BLaER1 treated with 17β-estradiol and CSF1 and Interleukin-3, amounts not matched to agents 10 nM and 100 nM (cell line): ENCODE measurements at regions not wholly inside any gene's neighbourhood (a gene's known extent, or its start where the extent isn't known, plus 50 kb on each side); places are given as distances from the start of the nearest gene placed in this dataset.
"Not testable (repeated sequence)": the region's sequence is repeated elsewhere in the genome, so short reads cannot be mapped to it uniquely, and the experiment has no call there.

Experiments
- H3K27ac ChIP-seq, 11 experiments: shearing (Covaris generic); formaldehyde crosslinking; 2 replicates each; pipeline ENCODE4 v1.8.1; 2022
- H3K27me3 ChIP-seq, 11 experiments: shearing (Covaris generic); formaldehyde crosslinking; 2 replicates each; pipeline ENCODE4 v1.8.1; 2022
- H3K36me3 ChIP-seq, 11 experiments: shearing (Covaris generic); formaldehyde crosslinking; 2 replicates each; pipeline ENCODE4 v1.8.1; 2022
- H3K4me1 ChIP-seq, 10 experiments: shearing (Covaris generic); formaldehyde crosslinking; 2 replicates each; pipeline ENCODE4 v1.8.1; 2022
- H3K4me2 ChIP-seq, 11 experiments: shearing (Covaris generic); formaldehyde crosslinking; 2 replicates each; pipeline ENCODE4 v1.8.1; 2022
- H3K4me3 ChIP-seq, 10 experiments: shearing (Covaris generic); formaldehyde crosslinking; 2 replicates each; pipeline ENCODE4 v1.8.1; 2022
- H3K9ac ChIP-seq, 11 experiments: shearing (Covaris generic); formaldehyde crosslinking; 2 replicates each; pipeline ENCODE4 v1.8.1; 2022
- H3K9me3 ChIP-seq, 11 experiments: shearing (Covaris generic); formaldehyde crosslinking; replicated peaks in 1 of 11; 2 replicates each; pipeline ENCODE4 v1.8.1; 2022
- H4K20me1 ChIP-seq, 11 experiments: shearing (Covaris generic); formaldehyde crosslinking; 2 replicates each; pipeline ENCODE4 v1.8.1; 2022
- Cebpa-rat ChIP-seq, 11 experiments: shearing (Covaris generic); IDR thresholded peaks; 2 replicates each; pipeline ENCODE4 v1.8.1; 2022

GRCh38 chr10:95137990-95138625 lies 55.9 kb upstream of the ACSM6 start:
- peaks cover 0 to 13% (median 9%) of the 10 kb centered on the region in 11 experiments; a peak in 10 of 22 replicates for H3K9me3 ChIP-seq
- H3K27ac ChIP-seq, H3K9ac ChIP-seq, H3K4me3 ChIP-seq, H3K27me3 ChIP-seq, H3K4me1 ChIP-seq, H4K20me1 ChIP-seq, H3K4me2 ChIP-seq, H3K36me3 ChIP-seq: not testable (repeated sequence)

DNA sequence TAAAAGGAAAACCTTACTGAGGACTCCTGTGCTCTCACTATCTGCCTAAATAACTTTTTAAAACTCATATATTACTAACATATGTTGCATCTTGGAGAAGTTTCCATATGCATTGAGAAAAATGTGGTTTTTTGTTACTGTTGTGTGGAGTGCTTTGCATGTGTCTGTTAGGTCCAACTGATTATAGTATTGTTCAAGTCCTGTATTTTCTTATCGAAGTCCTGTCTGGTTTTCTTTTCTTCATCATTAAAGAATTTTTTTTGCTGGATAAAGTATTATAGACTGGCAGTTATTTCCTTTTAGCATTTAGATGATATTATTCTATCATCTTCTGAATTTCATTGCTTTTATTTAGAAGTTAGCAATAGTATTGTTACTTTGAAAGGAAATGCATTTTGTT lies 59.5 kb upstream of the ACSM6 start:
- no peaks in the 10 kb centered on the region for H3K36me3 ChIP-seq

GRCh38 chr10:95133997-95134396 lies 60.0 kb upstream of the ACSM6 start:
- Histone ChIP-seq H3K9ac (no peak overlapping the region), H3K9me3 (peaks cover 12 to 26% (median 21%) of the 10 kb centered on the region in 11 experiments), H3K4me2 (no peak overlapping the region), H3K36me3 (no peaks in the 10 kb centered on the region), H3K4me1 (no peaks in the 10 kb centered on the region), H3K27ac (no peak overlapping the region), H4K20me1 (no peaks in the 10 kb centered on the region), H3K27me3 (no peaks in the 10 kb centered on the region), H3K4me3 (no peak overlapping the region)
- TF ChIP-seq Cebpa-rat (IDR thresholded peaks at IDR 0.05): no peak

More for the DNA sequence above, 59.5 kb upstream of the ACSM6 start:
- Histone ChIP-seq H3K9ac (no peak overlapping the region), H3K4me2 (no peak overlapping the region), H4K20me1 (no peaks in the 10 kb centered on the region), H3K9me3 (peaks cover 11 to 26% (median 16%) of the 10 kb centered on the region in 11 experiments), H3K4me3 (no peak overlapping the region), H3K27ac (no peak overlapping the region), H3K27me3 (no peaks in the 10 kb centered on the region), H3K4me1 (no peaks in the 10 kb centered on the region)
- TF ChIP-seq Cebpa-rat (IDR thresholded peaks at IDR 0.05): no peak

DNA sequence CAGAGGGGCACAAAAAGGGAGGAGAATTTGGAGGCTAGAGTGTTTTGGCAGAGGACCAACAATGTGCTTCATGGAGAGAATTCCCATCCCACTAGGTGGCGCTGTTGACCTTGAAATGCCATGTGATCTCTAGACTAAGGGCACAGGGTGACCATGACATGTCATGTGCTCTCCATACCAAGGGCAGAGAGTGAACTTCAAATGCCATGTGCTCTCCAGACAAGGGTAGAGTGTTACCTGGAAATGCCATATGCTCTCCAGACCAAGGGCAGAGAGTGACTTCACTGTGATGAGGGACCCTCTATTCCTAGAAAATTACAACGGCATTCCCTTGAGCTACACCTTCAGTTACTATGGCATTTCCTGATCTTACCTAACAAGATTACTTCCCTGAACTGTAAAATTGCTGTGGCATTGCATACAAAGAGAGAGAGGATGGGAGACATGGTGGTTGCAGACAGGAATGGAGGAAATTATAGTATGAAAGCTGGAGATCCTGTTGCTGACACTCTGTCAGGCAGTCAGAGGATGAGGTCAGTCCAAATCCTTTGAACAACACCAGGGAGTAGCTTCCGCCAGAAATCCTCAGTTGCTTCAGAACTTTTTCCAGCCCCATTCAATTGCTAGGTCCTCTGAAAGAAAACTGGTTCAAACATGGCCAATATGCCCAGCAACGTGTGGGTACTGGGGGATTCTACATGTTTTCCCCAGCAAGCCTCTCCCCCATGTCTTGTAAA lies 60.9 kb upstream of the ACSM6 start:
- H4K20me1 ChIP-seq: no peaks in the 10 kb centered on the region
- H3K27ac ChIP-seq: no peak overlapping the region
- H3K27me3 ChIP-seq: no peaks in the 10 kb centered on the region
- H3K9me3 ChIP-seq: peaks cover 12 to 26% (median 21%) of the 10 kb centered on the region in 11 experiments
- no peak overlapping the region for H3K4me2 ChIP-seq
- H3K4me1 ChIP-seq: no peaks in the 10 kb centered on the region
- TF ChIP-seq Cebpa-rat (IDR thresholded peaks at IDR 0.05): no peak
- H3K36me3 ChIP-seq: no peaks in the 10 kb centered on the region
- H3K4me3 ChIP-seq: no peak overlapping the region
- no peak overlapping the region for H3K9ac ChIP-seq

DNA sequence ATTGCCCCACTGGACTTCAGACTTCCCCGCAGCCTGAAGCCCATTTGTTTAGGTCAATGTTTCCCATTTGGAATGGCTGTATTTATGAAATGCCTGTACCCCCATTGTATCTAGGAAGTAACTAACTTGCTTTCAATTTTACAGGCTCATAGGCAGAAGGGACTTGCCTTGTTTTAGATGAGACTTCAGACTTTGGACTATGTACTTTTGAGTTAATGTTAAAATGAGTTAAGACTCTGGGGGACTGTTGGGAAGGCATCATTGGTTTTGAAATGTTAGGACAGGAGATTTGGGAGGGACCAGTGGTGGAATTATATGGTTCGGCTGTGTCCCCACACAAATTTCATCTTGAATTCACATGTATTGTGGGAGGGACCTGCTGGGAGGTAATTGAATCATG lies 61.1 kb upstream of the CYP2C8 start:
- H3K4me1 ChIP-seq, H3K36me3 ChIP-seq, H3K27ac ChIP-seq, H4K20me1 ChIP-seq, H3K4me3 ChIP-seq, H3K27me3 ChIP-seq, H3K9ac ChIP-seq, H3K4me2 ChIP-seq: not testable (repeated sequence)
- H3K9me3 ChIP-seq: peaks cover 12 to 25% (median 21%) of the 10 kb centered on the region in 11 experiments

DNA sequence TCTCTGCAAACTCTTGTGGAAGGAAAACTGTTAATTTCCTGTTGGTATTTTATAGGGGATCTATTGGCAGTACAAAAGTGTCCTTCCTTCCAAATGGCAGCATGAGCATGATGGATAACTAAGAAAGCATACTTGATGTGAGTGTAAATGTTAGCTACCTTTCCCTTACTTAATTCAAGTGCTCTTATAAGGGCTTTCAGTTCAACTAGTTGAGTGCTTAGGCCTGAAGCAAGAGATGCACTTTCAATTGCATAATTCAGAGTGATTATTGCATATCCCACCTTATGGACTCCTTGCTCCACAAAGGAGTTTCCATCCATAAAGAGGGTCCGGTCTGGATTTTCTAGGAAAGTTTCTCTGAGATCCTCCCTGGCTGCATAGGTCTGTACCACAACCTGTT lies 56.3 kb upstream of the CYP2C8 start:
- peaks cover 11 to 34% (median 23%) of the 10 kb centered on the region in 11 experiments for H3K9me3 ChIP-seq
- no peaks in the 10 kb centered on the region for H3K36me3 ChIP-seq
- H3K27ac ChIP-seq: no peak overlapping the region
- H3K4me3 ChIP-seq: no peak overlapping the region
- H4K20me1 ChIP-seq: no peaks in the 10 kb centered on the region
- TF ChIP-seq Cebpa-rat (IDR thresholded peaks at IDR 0.05): no peak
- no peak overlapping the region for H3K9ac ChIP-seq
- H3K4me1 ChIP-seq: peaks cover 0 to 7% (median 0%) of the 10 kb centered on the region in 10 experiments; a peak in 1 of 20 replicates
- no peak overlapping the region for H3K4me2 ChIP-seq
- no peaks in the 10 kb centered on the region for H3K27me3 ChIP-seq

GRCh38 chr10:95122736-95123135 lies 53.4 kb upstream of the CYP2C8 start:
- H3K4me2 ChIP-seq: peak overlapping the region in 1 of 11 experiments; percentile 14; a peak in 1 of 22 replicates
- H4K20me1 ChIP-seq: no peaks in the 10 kb centered on the region
- no peak for TF ChIP-seq Cebpa-rat (IDR thresholded peaks at IDR 0.05)
- H3K9ac ChIP-seq: no peak overlapping the region
- H3K27ac ChIP-seq: no peak overlapping the region; a peak in 1 of 22 replicates
- no peak overlapping the region for H3K4me3 ChIP-seq
- H3K27me3 ChIP-seq: no peaks in the 10 kb centered on the region
- H3K36me3 ChIP-seq: no peaks in the 10 kb centered on the region
- H3K9me3 ChIP-seq: peaks cover 18 to 40% (median 30%) of the 10 kb centered on the region in 11 experiments; a peak in 20 of 22 replicates
- peaks cover 0 to 7% (median 0%) of the 10 kb centered on the region in 10 experiments; a peak in 1 of 20 replicates for H3K4me1 ChIP-seq

DNA sequence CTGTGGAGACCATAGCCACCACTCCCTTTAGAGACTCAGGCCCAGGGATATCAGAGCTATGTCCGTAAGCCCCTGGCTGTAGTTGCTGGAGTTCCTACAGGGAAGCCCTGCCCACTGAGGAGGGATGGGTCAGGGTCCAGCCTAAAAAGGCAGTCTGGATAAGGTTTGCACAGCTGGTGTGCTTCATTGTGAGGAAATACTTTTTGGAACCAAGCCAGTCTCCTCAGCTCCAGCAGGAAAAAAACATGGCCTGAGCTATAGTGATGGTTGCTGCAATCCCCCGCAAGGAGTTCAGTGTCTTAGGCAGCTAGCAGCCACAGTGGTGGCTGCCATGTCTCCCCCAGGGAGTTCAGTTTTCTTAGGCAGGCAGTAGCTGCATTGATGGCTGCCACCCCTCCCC lies 52.6 kb upstream of the CYP2C8 start:
- peak overlapping the region in 2 of 11 experiments; percentile 6 to 7; a peak in 1 of 22 replicates for H3K27ac ChIP-seq
- H3K4me1 ChIP-seq: peaks cover 0 to 7% (median 0%) of the 10 kb centered on the region in 10 experiments; a peak in 1 of 20 replicates
- H3K4me3 ChIP-seq: no peak overlapping the region
- H3K27me3 ChIP-seq: no peaks in the 10 kb centered on the region
- H3K36me3 ChIP-seq: no peaks in the 10 kb centered on the region
- no peaks in the 10 kb centered on the region for H4K20me1 ChIP-seq
- H3K9ac ChIP-seq: no peak overlapping the region
- H3K4me2 ChIP-seq: 0 out of 22 replicates have a peak overlapping the region, but pooled peaks of 2 of the 11 experiments have one; percentile 12 to 14
- peaks cover 18 to 40% (median 30%) of the 10 kb centered on the region in 11 experiments; a peak in 20 of 22 replicates for H3K9me3 ChIP-seq
- no peak for TF ChIP-seq Cebpa-rat (IDR thresholded peaks at IDR 0.05)
